ENCODE measurements at regions not wholly inside any gene's neighbourhood (a gene's known extent, or its start where the extent isn't known, plus 50 kb on each side); places are given as distances from the start of the nearest gene placed in this dataset.

DNA sequence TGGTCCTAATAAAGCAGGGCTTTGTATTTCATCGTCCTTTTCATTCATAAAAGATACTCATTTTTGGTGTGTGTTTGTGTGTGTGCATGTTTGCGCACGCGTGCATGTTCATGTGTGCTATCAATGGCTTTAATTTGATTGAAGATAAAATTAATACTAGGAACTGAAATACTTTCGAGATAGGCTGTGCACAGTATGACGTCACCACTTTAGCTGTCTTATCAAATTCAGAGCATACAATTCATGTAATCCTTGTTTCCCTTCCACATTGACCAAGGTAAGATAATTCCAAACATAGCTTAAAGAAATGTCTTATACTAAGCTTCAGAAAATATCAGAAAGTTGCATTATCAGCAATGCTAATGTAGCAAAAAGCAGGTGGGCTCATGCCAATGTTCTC, 113.6 kb upstream of the CYYR1 start:
- no peak for TF ChIP-seq EZH2phosphoT487 (IDR thresholded peaks at IDR 0.05; ENCODE audit: borderline replicate concordance, low read length)
- TF ChIP-seq CTCF (IDR thresholded peaks at IDR 0.05; ENCODE audit: low read depth, low read length, poor library complexity, severe bottlenecking) = no peak
- Histone ChIP-seq H3K9me2 (replicated peaks; ENCODE audit: control insufficient read depth, low read length) (no peaks in the 10 kb centered on the region), H3K9me3 (ENCODE audit: control insufficient read depth, insufficient read depth, low read length) (peaks cover 2% of the 10 kb centered on the region; the same call in 1 of the 2 replicates), H3K4me1 (ENCODE audit: control insufficient read depth, low read length) (peaks cover 4% of the 10 kb centered on the region; the same call in 1 of the 2 replicates), H3K4me3 (ENCODE audit: low read length) (no peak overlapping the region), H4K20me1 (ENCODE audit: control insufficient read depth, insufficient read depth, low read depth, low read length) (no peaks in the 10 kb centered on the region), H3K27ac (ENCODE audit: low read depth, low read length) (no peak overlapping the region), H3K36me3 (ENCODE audit: control insufficient read depth, low read length) (no peaks in the 10 kb centered on the region), H3K27me3 (ENCODE audit: control insufficient read depth, low read length) (no peaks in the 10 kb centered on the region), H3K79me2 (ENCODE audit: control insufficient read depth, low read length) (no peaks in the 10 kb centered on the region), H3F3A (ENCODE audit: control insufficient read depth, insufficient read depth) (no peaks in the 10 kb centered on the region), H3K4me2 (ENCODE audit: low read length) (no peak overlapping the region)

DNA sequence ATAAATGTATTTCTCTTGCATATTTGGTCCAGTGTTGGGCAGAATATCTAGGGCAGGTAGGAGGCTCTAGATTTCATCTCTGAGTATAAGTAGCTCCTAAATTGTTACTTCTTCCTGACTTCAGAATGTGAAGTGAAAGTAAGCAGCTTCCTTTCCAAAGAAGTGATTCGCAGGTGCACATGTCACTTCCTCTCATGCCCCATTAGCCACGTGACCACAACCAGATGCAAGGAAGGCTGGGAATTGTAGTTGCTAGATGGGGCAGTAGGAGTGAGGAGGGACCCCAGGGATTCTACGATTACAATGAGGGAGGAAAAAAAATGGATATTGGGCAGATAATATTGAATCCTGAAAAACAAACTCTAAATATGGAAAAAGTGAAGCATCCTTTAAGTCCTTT, 113.2 kb upstream of the CYYR1 start:
- peak overlapping the region; percentile 25 for H3K4me2 ChIP-seq (ENCODE audit: low read length)
- TF ChIP-seq CTCF (IDR thresholded peaks at IDR 0.05; ENCODE audit: low read depth, low read length, poor library complexity, severe bottlenecking) (no peak), EZH2phosphoT487 (IDR thresholded peaks at IDR 0.05; ENCODE audit: borderline replicate concordance, low read length) (no peak)
- no peaks in the 10 kb centered on the region for H3K27me3 ChIP-seq (ENCODE audit: control insufficient read depth, low read length)
- H3K27ac ChIP-seq (ENCODE audit: low read depth, low read length) = no peak overlapping the region
- H3K9me2 ChIP-seq (replicated peaks; ENCODE audit: control insufficient read depth, low read length) = no peaks in the 10 kb centered on the region
- H3K79me2 ChIP-seq (ENCODE audit: control insufficient read depth, low read length) = no peaks in the 10 kb centered on the region
- H3K36me3 ChIP-seq (ENCODE audit: control insufficient read depth, low read length) = no peaks in the 10 kb centered on the region
- H3K9me3 ChIP-seq (ENCODE audit: control insufficient read depth, insufficient read depth, low read length) = peaks cover 2% of the 10 kb centered on the region; the same call in 1 of the 2 replicates
- H3K4me3 ChIP-seq (ENCODE audit: low read length) = no peak overlapping the region; the same call in 1 of the 2 replicates
- peaks cover 4% of the 10 kb centered on the region; the same call in 1 of the 2 replicates for H3K4me1 ChIP-seq (ENCODE audit: control insufficient read depth, low read length)
- H4K20me1 ChIP-seq (ENCODE audit: control insufficient read depth, insufficient read depth, low read depth, low read length) = no peaks in the 10 kb centered on the region
- no peaks in the 10 kb centered on the region for H3F3A ChIP-seq (ENCODE audit: control insufficient read depth, insufficient read depth)

- Histone ChIP-seq H3K79me2 (ENCODE audit: control insufficient read depth, low read length) (no peaks in the 10 kb centered on the region), H3K36me3 (ENCODE audit: control insufficient read depth, low read length) (no peaks in the 10 kb centered on the region), H3K27me3 (ENCODE audit: control insufficient read depth, low read length) (no peaks in the 10 kb centered on the region), H3K27ac (ENCODE audit: low read depth, low read length) (no peak overlapping the region), H3K9me2 (replicated peaks; ENCODE audit: control insufficient read depth, low read length) (no peaks in the 10 kb centered on the region), H3K4me2 (ENCODE audit: low read length) (no peak overlapping the region), H4K20me1 (ENCODE audit: control insufficient read depth, insufficient read depth, low read depth, low read length) (no peaks in the 10 kb centered on the region), H3F3A (ENCODE audit: control insufficient read depth, insufficient read depth) (no peaks in the 10 kb centered on the region), H3K4me1 (ENCODE audit: control insufficient read depth, low read length) (peaks cover 4% of the 10 kb centered on the region; the same call in 1 of the 2 replicates), H3K4me3 (ENCODE audit: low read length) (no peak overlapping the region), H3K9me3 (ENCODE audit: control insufficient read depth, insufficient read depth, low read length) (peaks cover 2% of the 10 kb centered on the region; the same call in 1 of the 2 replicates)
- TF ChIP-seq EZH2phosphoT487 (IDR thresholded peaks at IDR 0.05; ENCODE audit: borderline replicate concordance, low read length) (no peak), CTCF (IDR thresholded peaks at IDR 0.05; ENCODE audit: low read depth, low read length, poor library complexity, severe bottlenecking) (no peak)
Measured at GRCh38 chr21:26684889-26685288, 111.8 kb upstream of the CYYR1 start.
